GM12892 (cell line): ENCODE measurements at regions not wholly inside any gene's neighbourhood (a gene's known extent, or its start where the extent isn't known, plus 50 kb on each side); places are given as distances from the start of the nearest gene placed in this dataset.

Experiments used
- POLR2A ChIP-seq: IDR thresholded peaks from 2 replicates; pipeline ENCODE4 v1.6.1; 2011; ENCODE audit warnings: low read depth, low read length, control low read depth
- POLR2AphosphoS5 ChIP-seq: IDR thresholded peaks from 2 replicates; pipeline ENCODE4 v1.6.1; 2011; ENCODE audit warnings: low read depth, low read length, control low read depth

- TF ChIP-seq POLR2A (no peak), POLR2AphosphoS5 (no peak)
These were observed 71.9 kb downstream of the FOXL3 start for GRCh38 chr7:361680-362401.
